ENCODE measurements at regions not wholly inside any gene's neighbourhood (a gene's known extent, or its start where the extent isn't known, plus 50 kb on each side); places are given as distances from the start of the nearest gene placed in this dataset.

DNA sequence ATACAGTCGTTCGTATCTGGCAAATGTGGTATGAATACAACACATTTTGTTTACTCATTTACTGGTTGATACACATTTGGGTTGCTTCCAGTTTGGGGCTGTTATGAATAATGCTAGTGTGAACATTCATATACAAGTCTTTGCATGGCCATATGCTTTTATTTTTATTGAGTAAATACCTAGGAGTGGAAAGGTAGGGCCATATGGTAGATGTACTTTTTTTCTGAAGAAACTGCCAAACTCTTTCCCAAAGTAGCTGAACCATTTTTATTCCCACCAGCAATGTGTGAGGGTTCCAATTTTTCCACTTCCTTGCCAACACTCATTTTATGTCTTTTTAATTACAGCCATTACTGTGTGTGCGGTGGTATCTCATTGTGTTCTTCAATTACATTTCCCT lies 496.2 kb upstream of the NRXN1 start:
- TF ChIP-seq POLR2A (IDR thresholded peaks at IDR 0.05): no peak
- TF ChIP-seq, protein P1, sequence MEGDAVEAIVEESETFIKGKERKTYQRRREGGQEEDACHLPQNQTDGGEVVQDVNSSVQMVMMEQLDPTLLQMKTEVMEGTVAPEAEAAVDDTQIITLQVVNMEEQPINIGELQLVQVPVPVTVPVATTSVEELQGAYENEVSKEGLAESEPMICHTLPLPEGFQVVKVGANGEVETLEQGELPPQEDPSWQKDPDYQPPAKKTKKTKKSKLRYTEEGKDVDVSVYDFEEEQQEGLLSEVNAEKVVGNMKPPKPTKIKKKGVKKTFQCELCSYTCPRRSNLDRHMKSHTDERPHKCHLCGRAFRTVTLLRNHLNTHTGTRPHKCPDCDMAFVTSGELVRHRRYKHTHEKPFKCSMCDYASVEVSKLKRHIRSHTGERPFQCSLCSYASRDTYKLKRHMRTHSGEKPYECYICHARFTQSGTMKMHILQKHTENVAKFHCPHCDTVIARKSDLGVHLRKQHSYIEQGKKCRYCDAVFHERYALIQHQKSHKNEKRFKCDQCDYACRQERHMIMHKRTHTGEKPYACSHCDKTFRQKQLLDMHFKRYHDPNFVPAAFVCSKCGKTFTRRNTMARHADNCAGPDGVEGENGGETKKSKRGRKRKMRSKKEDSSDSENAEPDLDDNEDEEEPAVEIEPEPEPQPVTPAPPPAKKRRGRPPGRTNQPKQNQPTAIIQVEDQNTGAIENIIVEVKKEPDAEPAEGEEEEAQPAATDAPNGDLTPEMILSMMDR (IDR thresholded peaks at IDR 0.05): no peak
- no peak for TF ChIP-seq EP300 (IDR thresholded peaks at IDR 0.05)
